ENCODE measurements at regions not wholly inside any gene's neighbourhood (a gene's known extent, or its start where the extent isn't known, plus 50 kb on each side); places are given as distances from the start of the nearest gene placed in this dataset.

- no peak for TF ChIP-seq ZNF639 (CRISPR knock-in tag; conservative IDR thresholded peaks at IDR 0.05 in 1 of 2, IDR thresholded peaks at IDR 0.05 in 1 of 2)
- no peak for TF ChIP-seq HOXB6 (CRISPR knock-in tag; IDR thresholded peaks at IDR 0.05; ENCODE audit: borderline replicate concordance)
- no peak for TF ChIP-seq SREBF1 (IDR thresholded peaks at IDR 0.05; ENCODE audit: borderline replicate concordance, low read depth, low read length)
- no peak for TF ChIP-seq THRB (CRISPR knock-in tag; conservative IDR thresholded peaks at IDR 0.05)
- TF ChIP-seq E4F1 (CRISPR knock-in tag; IDR thresholded peaks at IDR 0.05; ENCODE audit: borderline replicate concordance) = no peak
Observed at GRCh38 chr1:191163621-191164020, 686.0 kb upstream of the BRINP3 start (continued).
